Activated naive CD4-positive, alpha-beta T cell treated with anti-CD3 and anti-CD28 coated beads for 36 hours (primary cell): ENCODE measurements at regions not wholly inside any gene's neighbourhood (a gene's known extent, or its start where the extent isn't known, plus 50 kb on each side); places are given as distances from the start of the nearest gene placed in this dataset.
A peak's percentile ranks its signal among the peaks of the same experiment; 100 is the strongest.
"Not testable (repeated sequence)": the region's sequence is repeated elsewhere in the genome, so short reads cannot be mapped to it uniquely, and the experiment has no call there.

Experiments used
- CTCF ChIA-PET: fragments of 350-600 bp; sonication (Branson Sonifier 250); formaldehyde crosslinking; loops from one replicate; lab custom pipeline; 2021; ENCODE audit warnings: antibody characterized with exemption; lab: Charles Lee
- DNase-seq: peaks from one replicate; pipeline ENCODE4 v3.0.0-alpha.2; 2020
- H3K27ac Mint-ChIP-seq: one replicate; pipeline ENCODE4 v1.8.0; 2021; ENCODE audit warnings: mild to moderate bottlenecking, mixed read lengths
- H3K27me3 Mint-ChIP-seq: one replicate; pipeline ENCODE4 v1.8.0; 2021; ENCODE audit warnings: low read depth, mixed read lengths
- H3K36me3 Mint-ChIP-seq: one replicate; pipeline ENCODE4 v1.8.0; 2021; ENCODE audit warnings: low read depth, mixed read lengths
- H3K4me1 Mint-ChIP-seq: one replicate; pipeline ENCODE4 v1.8.0; 2021; ENCODE audit warnings: low read depth, mixed read lengths
- H3K4me3 Mint-ChIP-seq: one replicate; pipeline ENCODE4 v1.8.0; 2021; ENCODE audit warnings: mild to moderate bottlenecking, moderate library complexity, mixed read lengths
- H3K9me3 Mint-ChIP-seq: one replicate; pipeline ENCODE4 v1.8.0; 2021; ENCODE audit warnings: mixed read lengths
- intact Hi-C: fragments of 100-400 bp; cut with micrococcal nuclease; formaldehyde crosslinking; loops from one replicate; pipeline ENCODE4 v1.15.1; 2023

- DNase-seq, intact Hi-C loops, H3K27me3 Mint-ChIP-seq, H3K9me3 Mint-ChIP-seq, H3K27ac Mint-ChIP-seq, CTCF ChIA-PET, H3K4me1 Mint-ChIP-seq, H3K4me3 Mint-ChIP-seq, H3K36me3 Mint-ChIP-seq: not testable (repeated sequence)
These were observed 154.6 kb upstream of the NANOGP8 start for GRCh38 chr15:35239693-35240092.

GRCh38 chr15:35238448-35238847 is 153.4 kb upstream of the NANOGP8 start:
- H3K27ac Mint-ChIP-seq, H3K36me3 Mint-ChIP-seq, H3K27me3 Mint-ChIP-seq, H3K4me3 Mint-ChIP-seq, CTCF ChIA-PET, H3K4me1 Mint-ChIP-seq, intact Hi-C loops, H3K9me3 Mint-ChIP-seq, DNase-seq: not testable (repeated sequence)

GRCh38 chr15:35229085-35229484 is 144.0 kb upstream of the NANOGP8 start:
- H3K4me3 Mint-ChIP-seq: no peak overlapping the region
- no peaks in the 10 kb centered on the region for H3K27me3 Mint-ChIP-seq
- intact Hi-C loops: no loop called here
- peaks cover 13% of the 10 kb centered on the region for H3K9me3 Mint-ChIP-seq
- no peaks in the 10 kb centered on the region for H3K36me3 Mint-ChIP-seq
- DNase-seq: no peak
- no peak overlapping the region for H3K27ac Mint-ChIP-seq
- H3K4me1 Mint-ChIP-seq: no peaks in the 10 kb centered on the region
- CTCF ChIA-PET: no interaction called here

GRCh38 chr15:35218215-35218614 is 133.1 kb upstream of the NANOGP8 start:
- Mint-ChIP-seq H3K9me3 (no peaks in the 10 kb centered on the region), H3K4me1 (no peaks in the 10 kb centered on the region), H3K27ac (no peak overlapping the region), H3K36me3 (no peaks in the 10 kb centered on the region), H3K4me3 (no peak overlapping the region), H3K27me3 (no peaks in the 10 kb centered on the region)
- no peak for DNase-seq
- CTCF ChIA-PET: no interaction called here
- intact Hi-C loops: no loop called here

GRCh38 chr15:35215093-35215492 is 130.0 kb upstream of the NANOGP8 start:
- CTCF ChIA-PET: no interaction called here
- DNase-seq: no peak
- H3K9me3 Mint-ChIP-seq: no peaks in the 10 kb centered on the region
- H3K27ac Mint-ChIP-seq: no peak overlapping the region
- no peaks in the 10 kb centered on the region for H3K27me3 Mint-ChIP-seq
- no peak overlapping the region for H3K4me3 Mint-ChIP-seq
- H3K4me1 Mint-ChIP-seq: no peaks in the 10 kb centered on the region
- intact Hi-C loops: no loop called here
- no peaks in the 10 kb centered on the region for H3K36me3 Mint-ChIP-seq

GRCh38 chr15:35211240-35211902 is 126.3 kb upstream of the NANOGP8 start:
- CTCF ChIA-PET: interaction anchor here (0.6 kb wide), 1 partner anchor 163 kb away, joined by 3 read pairs; no protein-coding TSS in a partner anchor
- H3K4me1 Mint-ChIP-seq: no peaks in the 10 kb centered on the region
- no peaks in the 10 kb centered on the region for H3K27me3 Mint-ChIP-seq
- no peak overlapping the region for H3K27ac Mint-ChIP-seq
- no peaks in the 10 kb centered on the region for H3K9me3 Mint-ChIP-seq
- DNase-seq: no peak
- intact Hi-C loops: no loop called here
- H3K4me3 Mint-ChIP-seq: no peak overlapping the region
- H3K36me3 Mint-ChIP-seq: no peaks in the 10 kb centered on the region

GRCh38 chr15:35210370-35210769 is 125.3 kb upstream of the NANOGP8 start:
- no peak overlapping the region for H3K4me3 Mint-ChIP-seq
- no peak overlapping the region for H3K27ac Mint-ChIP-seq
- DNase-seq: no peak
- no peaks in the 10 kb centered on the region for H3K27me3 Mint-ChIP-seq
- CTCF ChIA-PET: no interaction called here
- H3K36me3 Mint-ChIP-seq: no peaks in the 10 kb centered on the region
- no peaks in the 10 kb centered on the region for H3K4me1 Mint-ChIP-seq
- intact Hi-C loops: no loop called here
- no peaks in the 10 kb centered on the region for H3K9me3 Mint-ChIP-seq

GRCh38 chr15:35209838-35210237 is 124.7 kb upstream of the NANOGP8 start:
- H3K36me3 Mint-ChIP-seq: no peaks in the 10 kb centered on the region
- no peaks in the 10 kb centered on the region for H3K4me1 Mint-ChIP-seq
- no peak overlapping the region for H3K4me3 Mint-ChIP-seq
- no peak overlapping the region for H3K27ac Mint-ChIP-seq
- no peak for DNase-seq
- intact Hi-C loops: no loop called here
- H3K9me3 Mint-ChIP-seq: no peaks in the 10 kb centered on the region
- H3K27me3 Mint-ChIP-seq: no peaks in the 10 kb centered on the region
- CTCF ChIA-PET: no interaction called here

GRCh38 chr15:35208353-35208752 is 123.3 kb upstream of the NANOGP8 start:
- Mint-ChIP-seq H3K4me1 (no peaks in the 10 kb centered on the region), H3K4me3 (no peak overlapping the region), H3K9me3 (no peaks in the 10 kb centered on the region), H3K27ac (no peak overlapping the region), H3K27me3 (no peaks in the 10 kb centered on the region), H3K36me3 (no peaks in the 10 kb centered on the region)
- CTCF ChIA-PET: no interaction called here
- intact Hi-C loops: no loop called here
- DNase-seq: no peak

- no peak overlapping the region for H3K4me3 Mint-ChIP-seq
These were observed 121.1 kb upstream of the NANOGP8 start for GRCh38 chr15:35206060-35206675.

GRCh38 chr15:35198197-35198596 is 113.1 kb upstream of the NANOGP8 start:
- Mint-ChIP-seq H3K9me3 (no peaks in the 10 kb centered on the region), H3K27ac (no peak overlapping the region), H3K27me3 (no peaks in the 10 kb centered on the region), H3K4me3 (no peak overlapping the region), H3K4me1 (no peaks in the 10 kb centered on the region), H3K36me3 (no peaks in the 10 kb centered on the region)
- intact Hi-C loops: no loop called here
- CTCF ChIA-PET: no interaction called here
- no peak for DNase-seq

More at GRCh38 chr15:35206060-35206675, 121.1 kb upstream of the NANOGP8 start:
- no peak overlapping the region for H3K27ac Mint-ChIP-seq
- intact Hi-C loops: loop anchor here (2.0 kb wide), 1 partner anchor 127 kb away; no protein-coding TSS in a partner anchor
- CTCF ChIA-PET: interaction anchor here (0.6 kb wide), 1 partner anchor 20 kb away, joined by 3 read pairs; no protein-coding TSS in a partner anchor
- H3K36me3 Mint-ChIP-seq: no peaks in the 10 kb centered on the region
- no peaks in the 10 kb centered on the region for H3K9me3 Mint-ChIP-seq
- no peaks in the 10 kb centered on the region for H3K27me3 Mint-ChIP-seq
- H3K4me1 Mint-ChIP-seq: no peaks in the 10 kb centered on the region
- DNase-seq: peak; percentile 12

GRCh38 chr15:35197754-35198153 is 112.7 kb upstream of the NANOGP8 start:
- no peak for DNase-seq
- H3K4me3 Mint-ChIP-seq: no peak overlapping the region
- H3K27ac Mint-ChIP-seq: no peak overlapping the region
- no peaks in the 10 kb centered on the region for H3K27me3 Mint-ChIP-seq
- H3K36me3 Mint-ChIP-seq: no peaks in the 10 kb centered on the region
- CTCF ChIA-PET: no interaction called here
- H3K9me3 Mint-ChIP-seq: no peaks in the 10 kb centered on the region
- H3K4me1 Mint-ChIP-seq: no peaks in the 10 kb centered on the region
- intact Hi-C loops: no loop called here

- Mint-ChIP-seq H3K9me3 (no peaks in the 10 kb centered on the region), H3K36me3 (no peaks in the 10 kb centered on the region), H3K27ac (no peak overlapping the region), H3K4me1 (no peaks in the 10 kb centered on the region), H3K4me3 (no peak overlapping the region), H3K27me3 (no peaks in the 10 kb centered on the region)
- CTCF ChIA-PET: no interaction called here
- intact Hi-C loops: no loop called here
- DNase-seq: no peak
These were observed 112.2 kb upstream of the NANOGP8 start for GRCh38 chr15:35197306-35197705.
